Transverse colon (tissue), 4 donors: ENCODE measurements at regions not wholly inside any gene's neighbourhood (a gene's known extent, or its start where the extent isn't known, plus 50 kb on each side); places are given as distances from the start of the nearest gene placed in this dataset.

Experiments
- EP300 ChIP-seq: sonication (generic); formaldehyde crosslinking; IDR thresholded peaks from one replicate; pipeline ENCODE4 v1.6.1; 2017; ENCODE audit warnings: antibody characterized with exemption, low read depth
- POLR2A ChIP-seq: fragments of 450-650 bp; IDR thresholded peaks from one replicate; pipeline ENCODE4 v1.6.1; 2016; ENCODE audit warnings: antibody characterized with exemption, mild to moderate bottlenecking, moderate library complexity
- POLR2AphosphoS5 ChIP-seq, 3 donors: sonication (generic); formaldehyde crosslinking; IDR thresholded peaks; one replicate each; pipeline ENCODE4 v1.6.1; 2016; ENCODE audit warnings: antibody characterized with exemption in 3 of 3
- TF ChIP-seq, protein P1 (sequence below), 5 experiments: fragments of 200-600 bp in 3 of 5; fragments of 450-650 bp in 2 of 5; sonication (generic) in 3 of 5; IDR thresholded peaks; 1 replicate in 2 of 5; 2 replicates in 3 of 5; pipeline ENCODE4 v1.5.1; 2016 to 2017; ENCODE audit warnings: antibody characterized with exemption in 5 of 5, inconsistent platforms in 3 of 5, mild to moderate bottlenecking in 2 of 5, moderate library complexity in 1 of 5

GRCh38 chr3:109774108-109774507 lies 436.8 kb upstream of the DPPA4 start:
- TF ChIP-seq, protein P1, sequence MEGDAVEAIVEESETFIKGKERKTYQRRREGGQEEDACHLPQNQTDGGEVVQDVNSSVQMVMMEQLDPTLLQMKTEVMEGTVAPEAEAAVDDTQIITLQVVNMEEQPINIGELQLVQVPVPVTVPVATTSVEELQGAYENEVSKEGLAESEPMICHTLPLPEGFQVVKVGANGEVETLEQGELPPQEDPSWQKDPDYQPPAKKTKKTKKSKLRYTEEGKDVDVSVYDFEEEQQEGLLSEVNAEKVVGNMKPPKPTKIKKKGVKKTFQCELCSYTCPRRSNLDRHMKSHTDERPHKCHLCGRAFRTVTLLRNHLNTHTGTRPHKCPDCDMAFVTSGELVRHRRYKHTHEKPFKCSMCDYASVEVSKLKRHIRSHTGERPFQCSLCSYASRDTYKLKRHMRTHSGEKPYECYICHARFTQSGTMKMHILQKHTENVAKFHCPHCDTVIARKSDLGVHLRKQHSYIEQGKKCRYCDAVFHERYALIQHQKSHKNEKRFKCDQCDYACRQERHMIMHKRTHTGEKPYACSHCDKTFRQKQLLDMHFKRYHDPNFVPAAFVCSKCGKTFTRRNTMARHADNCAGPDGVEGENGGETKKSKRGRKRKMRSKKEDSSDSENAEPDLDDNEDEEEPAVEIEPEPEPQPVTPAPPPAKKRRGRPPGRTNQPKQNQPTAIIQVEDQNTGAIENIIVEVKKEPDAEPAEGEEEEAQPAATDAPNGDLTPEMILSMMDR (IDR thresholded peaks at IDR 0.05), result no peak
- TF ChIP-seq POLR2A (no peak), EP300 (no peak), POLR2AphosphoS5 (IDR thresholded peaks at IDR 0.05) (no peak)
